NCI-H526 (cell line): ENCODE measurements at regions not wholly inside any gene's neighbourhood (a gene's known extent, or its start where the extent isn't known, plus 50 kb on each side); places are given as distances from the start of the nearest gene placed in this dataset.

ENCODE experiments used
- DNase-seq, 2 experiments: peaks; one replicate each; lab custom pipeline; 2025; lab: John Stamatoyannopoulos, UW

DNA sequence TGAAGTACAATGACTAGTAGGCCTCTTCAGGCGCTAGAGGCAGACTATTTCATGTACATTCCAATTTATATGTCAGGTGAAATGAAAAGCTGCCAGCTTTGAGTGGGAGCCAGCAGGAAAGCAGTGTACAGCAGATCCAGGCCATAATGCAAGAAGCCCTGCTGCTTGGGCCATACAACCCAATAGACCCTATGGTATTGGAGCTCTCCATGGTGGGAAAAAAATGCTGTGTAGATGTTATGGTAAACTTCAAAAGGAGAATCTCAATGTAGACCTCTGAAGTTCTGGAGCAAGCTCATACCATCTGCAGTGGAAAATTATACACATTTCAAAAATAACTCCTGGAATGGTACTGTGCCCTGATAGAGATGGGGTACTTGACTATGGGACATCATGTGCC, 71.5 kb upstream of the CD82 start:
- DNase-seq = no peak

DNA sequence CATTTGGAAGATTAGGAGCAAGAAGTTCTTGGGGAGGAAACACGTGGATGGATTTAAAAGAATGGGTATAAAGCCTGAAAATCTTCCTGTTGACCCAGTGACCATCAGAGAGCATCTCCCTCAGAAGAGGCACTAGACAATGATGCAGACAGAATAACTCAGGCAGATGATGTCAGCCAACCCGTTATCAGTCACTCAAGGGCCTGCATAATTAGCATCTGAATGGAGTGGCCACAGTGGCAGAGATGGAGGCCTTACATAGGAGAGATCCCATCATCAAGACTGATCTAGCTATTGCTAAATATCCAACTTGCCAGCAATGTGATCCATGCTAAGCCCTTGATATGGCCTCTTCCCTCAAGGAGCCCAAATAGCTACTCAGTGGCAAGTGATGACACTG, 70.7 kb upstream of the CD82 start:
- DNase-seq = no peak

- no peak for DNase-seq
These were observed 69.1 kb upstream of the CD82 start for GRCh38 chr11:44496391-44496790.

DNA sequence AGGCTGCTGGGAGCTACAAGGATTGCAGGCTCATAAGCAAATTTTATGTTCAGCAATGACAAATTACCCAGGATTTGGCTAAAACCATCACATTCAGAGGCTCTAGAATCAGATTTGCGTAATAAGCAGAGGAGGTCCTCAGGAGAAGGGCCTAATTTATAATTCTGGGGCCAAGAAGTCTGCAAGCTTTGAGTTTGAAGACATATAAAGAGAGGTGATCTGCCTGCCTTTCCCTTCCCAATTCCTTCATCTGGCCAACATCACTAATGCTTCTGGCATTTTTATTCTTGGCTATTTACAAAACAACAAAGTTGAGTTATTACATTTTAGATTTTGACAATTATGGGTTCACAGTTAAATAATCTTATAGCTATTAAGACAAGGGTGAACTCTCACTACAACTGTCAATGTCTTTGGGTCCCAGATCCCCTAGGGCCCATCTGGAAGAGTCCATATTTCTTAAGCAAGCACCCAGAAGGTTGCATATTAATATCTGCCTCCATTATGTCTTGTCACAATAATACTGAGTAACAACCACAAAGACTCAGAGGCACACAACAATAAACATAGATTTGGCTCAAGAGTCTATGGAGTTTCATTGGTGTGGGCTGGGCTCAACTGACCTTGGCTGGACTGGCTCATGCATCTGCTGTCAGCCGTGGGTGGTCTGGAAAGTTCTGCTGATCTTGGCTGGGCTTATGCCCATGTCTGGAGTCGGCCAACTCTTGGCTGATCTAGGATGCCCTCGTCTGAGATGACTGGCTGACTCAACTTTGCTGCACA, 67.2 kb upstream of the CD82 start:
- DNase-seq = no peak

GRCh38 chr11:44502506-44502905, 63.0 kb upstream of the CD82 start:
- no peak for DNase-seq

DNA sequence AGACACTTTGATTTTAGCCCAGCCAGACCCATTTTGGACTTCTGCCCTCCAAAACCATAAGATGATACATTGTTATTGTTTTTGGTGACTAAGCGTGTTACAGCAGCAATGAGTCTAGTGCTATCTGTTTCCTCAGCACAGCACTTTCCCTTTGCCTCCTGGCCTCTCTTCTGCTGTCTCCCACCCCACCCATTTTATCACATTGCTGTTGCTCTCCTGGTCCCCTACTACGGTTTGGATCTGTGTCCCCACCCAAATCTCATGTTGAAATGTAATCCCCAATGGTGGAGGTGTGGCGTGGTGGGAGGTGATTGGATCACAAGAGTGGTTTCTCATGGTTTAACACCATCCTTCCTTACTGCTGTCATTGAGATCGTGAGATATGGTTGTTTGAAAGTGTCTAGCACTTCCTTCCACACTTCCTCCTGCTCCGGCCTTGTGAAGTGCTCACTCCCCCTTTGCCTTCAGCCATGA, 59.8 kb upstream of the CD82 start:
- no peak for DNase-seq

DNA sequence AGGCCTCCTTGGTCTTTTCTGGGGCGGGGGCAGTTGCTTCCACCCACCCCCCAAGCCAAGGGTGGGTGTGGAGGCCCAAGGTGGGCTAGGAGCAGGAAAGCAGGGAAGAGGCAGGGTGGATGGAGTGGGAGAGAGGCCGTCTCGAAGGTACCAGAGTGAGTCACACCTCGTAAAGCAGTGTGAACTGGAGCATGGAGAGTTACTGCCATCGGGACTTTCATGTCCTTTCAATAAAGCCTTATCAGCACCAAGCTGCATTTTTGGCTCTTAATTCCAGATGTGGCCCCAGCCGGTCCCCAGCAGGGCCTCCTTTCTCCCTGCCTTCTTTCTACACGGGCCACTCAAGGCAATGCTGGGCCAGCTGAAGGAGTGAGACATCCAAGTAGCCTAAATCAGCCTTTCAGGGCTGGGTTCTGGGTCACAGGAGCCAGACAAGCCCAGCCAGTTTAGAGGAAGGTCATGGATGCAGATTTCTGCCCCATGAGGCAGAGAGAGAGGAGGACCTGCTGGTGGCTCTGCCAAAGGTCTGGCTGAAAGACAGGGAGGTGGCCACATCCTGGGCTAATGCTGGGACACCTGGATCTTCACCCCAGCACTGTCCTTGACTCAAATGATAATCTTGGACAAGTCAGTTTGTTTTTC, 59.0 kb upstream of the CD82 start:
- no peak for DNase-seq

DNA sequence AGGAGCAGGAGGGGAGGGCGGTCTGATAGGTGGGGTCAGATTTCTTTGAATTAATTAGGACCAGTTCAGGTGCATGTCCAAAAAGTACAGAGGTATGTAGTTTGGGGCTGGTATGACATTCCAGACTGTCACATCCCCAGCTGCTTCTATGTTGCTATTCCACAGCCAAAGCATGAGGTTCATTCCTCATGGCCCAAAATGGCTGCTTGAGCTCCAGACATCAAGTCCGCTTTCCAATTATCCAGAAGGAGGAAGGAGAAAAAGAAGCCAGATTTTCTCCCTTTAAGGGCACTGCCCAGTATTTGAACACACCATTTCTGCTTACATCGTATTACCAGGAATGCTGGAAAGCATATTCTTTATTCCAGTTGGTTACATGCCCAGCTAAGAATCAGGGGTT, 58.0 kb upstream of the CD82 start:
- DNase-seq = no peak

DNA sequence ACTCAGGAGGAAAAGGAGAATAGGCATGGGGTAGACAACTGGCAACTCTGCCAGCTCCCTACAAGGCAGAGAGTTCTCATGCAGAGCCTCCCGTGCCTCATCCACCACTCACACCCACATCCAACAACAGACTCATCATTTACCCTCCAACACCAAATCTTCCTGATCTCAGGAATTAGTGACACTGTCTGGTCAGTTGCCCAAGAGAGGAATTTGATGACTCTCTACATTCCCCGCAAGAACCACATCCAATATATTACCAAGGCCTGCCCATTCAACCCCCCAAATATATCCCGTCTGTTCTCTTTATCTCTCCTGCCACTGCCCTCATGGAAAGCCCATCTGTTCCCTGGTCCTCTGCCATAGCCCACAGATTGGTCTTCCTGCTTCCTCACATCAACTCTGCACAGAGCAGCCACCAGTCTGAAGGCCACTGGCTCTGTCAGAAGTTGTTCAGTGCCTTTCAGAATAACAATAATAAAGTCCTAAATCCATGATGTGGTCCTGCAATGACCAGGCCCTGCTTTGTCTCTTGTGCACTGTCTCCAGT, 57.5 kb upstream of the CD82 start:
- no peak for DNase-seq

DNA sequence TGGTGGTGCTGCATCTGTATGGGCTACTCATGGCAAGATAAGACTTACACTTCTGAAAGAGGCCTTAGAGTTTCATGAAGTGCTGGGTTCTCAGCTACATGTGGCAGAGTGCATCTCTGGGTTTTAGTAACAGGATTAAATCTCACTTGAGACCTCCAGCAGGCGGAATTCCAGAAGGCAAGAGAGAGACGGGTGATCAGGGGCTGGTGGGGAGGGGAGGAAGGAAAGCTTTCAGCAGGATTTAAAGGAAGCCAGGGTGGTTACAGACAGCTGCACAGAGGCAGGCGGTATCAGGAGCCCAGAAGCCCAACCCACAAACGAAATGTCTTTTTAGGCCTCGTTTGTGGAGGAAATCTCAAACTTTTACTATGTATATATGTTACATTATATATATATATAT, 56.2 kb upstream of the CD82 start:
- no peak for DNase-seq

DNA sequence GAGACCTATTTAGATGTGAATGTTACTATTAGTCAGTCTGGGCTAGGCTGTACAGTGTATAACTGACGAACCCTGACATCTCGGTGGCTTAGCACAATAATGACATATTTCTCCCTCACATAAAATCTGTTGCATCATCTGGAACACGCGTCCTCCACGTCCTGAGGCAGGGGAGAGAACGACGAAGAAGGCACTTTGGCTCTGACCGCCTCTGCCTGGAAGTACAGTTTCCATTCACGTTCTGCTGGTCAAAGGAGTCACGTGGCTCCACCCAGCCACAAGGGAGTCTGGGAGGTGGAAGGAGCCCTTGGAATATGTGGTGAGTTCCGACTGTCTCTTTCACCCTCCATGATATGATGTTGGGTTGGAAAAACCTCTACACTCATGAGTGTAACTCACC, 55.1 kb upstream of the CD82 start:
- DNase-seq = no peak

GRCh38 chr11:44512818-44513217, 52.6 kb upstream of the CD82 start:
- no peak for DNase-seq

GRCh38 chr11:44515048-44515447, 50.4 kb upstream of the CD82 start:
- DNase-seq = no peak
